ENCODE measurements at regions not wholly inside any gene's neighbourhood (a gene's known extent, or its start where the extent isn't known, plus 50 kb on each side); places are given as distances from the start of the nearest gene placed in this dataset.

GRCh38 chr17:15892244-15892643 is 52.7 kb upstream of the ADORA2B start:
- H3K4me2 ChIP-seq (ENCODE audit: insufficient read depth, low read length, poor library complexity, severe bottlenecking), result no peak overlapping the region
- no peak overlapping the region for H2BK15ac ChIP-seq (ENCODE audit: low read length)
- no peak overlapping the region for H4K8ac ChIP-seq (ENCODE audit: low read depth, low read length)
- no peak overlapping the region for H4K91ac ChIP-seq (ENCODE audit: low read depth, low read length, poor library complexity)
- H3K14ac ChIP-seq (ENCODE audit: low read length), result no peak overlapping the region
- H3K79me1 ChIP-seq (ENCODE audit: low read depth, low read length), result no peaks in the 10 kb centered on the region
- H3K9ac ChIP-seq (ENCODE audit: low read depth, low read length, poor library complexity), result no peak overlapping the region
- no peak overlapping the region for H3K4me3 ChIP-seq (ENCODE audit: low read length in 2 of 2)
- H3K27ac ChIP-seq (replicated peaks; ENCODE audit: low read length), result no peak overlapping the region
- no peak for DNase-seq (ENCODE audit: low spot score)
- no peak overlapping the region for H2BK120ac ChIP-seq (ENCODE audit: low read depth, low read length)
- H3K4me1 ChIP-seq (ENCODE audit: control insufficient read depth in 2 of 2, insufficient read depth in 1 of 2, low read depth in 1 of 2, low read length in 2 of 2), result peaks cover 0 to 2% of the 10 kb centered on the region in 2 donors
- H2AK5ac ChIP-seq (ENCODE audit: low read depth, low read length), result no peak overlapping the region
- H3K4ac ChIP-seq (ENCODE audit: low read length), result no peak overlapping the region
- WGBS, 2 donors (ENCODE audit: extremely low coverage in 2 of 2, insufficient read length in 2 of 2, insufficient replicate concordance in 1 of 2), result no CpG with 5 or more reads among the region's 10 CpGs
- H2BK12ac ChIP-seq (ENCODE audit: low read length), result no peak overlapping the region
- H2BK5ac ChIP-seq (ENCODE audit: low read length), result no peak overlapping the region
- no peak overlapping the region for H3K23ac ChIP-seq (ENCODE audit: low read depth, low read length, poor library complexity)
- H3K9me3 ChIP-seq (replicated peaks in 1 of 2; ENCODE audit: control insufficient read depth in 2 of 2, insufficient read depth in 1 of 2, low read depth in 1 of 2, low read length in 2 of 2), result no peaks in the 10 kb centered on the region
- H3K18ac ChIP-seq (ENCODE audit: low read length), result no peak overlapping the region
- H3K36me3 ChIP-seq (replicated peaks in 1 of 2; ENCODE audit: control insufficient read depth in 2 of 2, insufficient read depth in 2 of 2, low read length in 2 of 2), result no peaks in the 10 kb centered on the region
- peaks cover 0 to 2% (median 2%) of the 10 kb centered on the region in 3 experiments for H3K27me3 ChIP-seq (ENCODE audit: control insufficient read depth in 3 of 3, insufficient read depth in 3 of 3, low read depth in 1 of 3, low read length in 3 of 3)
- no peak overlapping the region for H2AFZ ChIP-seq (ENCODE audit: low read length)

- Histone ChIP-seq H2BK5ac (ENCODE audit: low read length) (no peak overlapping the region), H3K27me3 (ENCODE audit: control insufficient read depth in 3 of 3, insufficient read depth in 3 of 3, low read depth in 1 of 3, low read length in 3 of 3) (peaks cover 0 to 2% (median 2%) of the 10 kb centered on the region in 3 experiments), H2BK12ac (ENCODE audit: low read length) (no peak overlapping the region), H3K18ac (ENCODE audit: low read length) (no peak overlapping the region), H3K4me2 (ENCODE audit: insufficient read depth, low read length, poor library complexity, severe bottlenecking) (no peak overlapping the region), H3K14ac (ENCODE audit: low read length) (no peak overlapping the region), H3K4me3 (ENCODE audit: low read length in 2 of 2) (no peak overlapping the region), H3K23ac (ENCODE audit: low read depth, low read length, poor library complexity) (no peak overlapping the region), H2BK15ac (ENCODE audit: low read length) (no peak overlapping the region), H3K79me1 (ENCODE audit: low read depth, low read length) (no peaks in the 10 kb centered on the region), H2BK120ac (ENCODE audit: low read depth, low read length) (no peak overlapping the region), H3K4ac (ENCODE audit: low read length) (no peak overlapping the region), H3K9me3 (replicated peaks in 1 of 2; ENCODE audit: control insufficient read depth in 2 of 2, insufficient read depth in 1 of 2, low read depth in 1 of 2, low read length in 2 of 2) (no peaks in the 10 kb centered on the region), H3K27ac (replicated peaks; ENCODE audit: low read length) (no peak overlapping the region), H4K91ac (ENCODE audit: low read depth, low read length, poor library complexity) (no peak overlapping the region), H3K4me1 (ENCODE audit: control insufficient read depth in 2 of 2, insufficient read depth in 1 of 2, low read depth in 1 of 2, low read length in 2 of 2) (peaks cover 0 to 2% of the 10 kb centered on the region in 2 donors), H3K9ac (ENCODE audit: low read depth, low read length, poor library complexity) (no peak overlapping the region), H4K8ac (ENCODE audit: low read depth, low read length) (no peak overlapping the region), H2AFZ (ENCODE audit: low read length) (no peak overlapping the region), H3K36me3 (replicated peaks in 1 of 2; ENCODE audit: control insufficient read depth in 2 of 2, insufficient read depth in 2 of 2, low read length in 2 of 2) (no peaks in the 10 kb centered on the region), H2AK5ac (ENCODE audit: low read depth, low read length) (no peak overlapping the region)
- no CpG with 5 or more reads among the region's 9 CpGs for WGBS, 2 donors (ENCODE audit: extremely low coverage in 2 of 2, insufficient read length in 2 of 2, insufficient replicate concordance in 1 of 2)
- DNase-seq (ENCODE audit: low spot score), result no peak
Observed at GRCh38 chr17:15892731-15893657, 51.9 kb upstream of the ADORA2B start.

- H3K4me1 ChIP-seq (ENCODE audit: control insufficient read depth in 2 of 2, insufficient read depth in 1 of 2, low read depth in 1 of 2, low read length in 2 of 2), result peaks cover 0 to 2% of the 10 kb centered on the region in 2 donors
- H2AFZ ChIP-seq (ENCODE audit: low read length), result no peak overlapping the region
- H3K14ac ChIP-seq (ENCODE audit: low read length), result no peak overlapping the region
- WGBS, 2 donors (ENCODE audit: extremely low coverage in 2 of 2, insufficient read length in 2 of 2, insufficient replicate concordance in 1 of 2), result no CpG with 5 or more reads among the region's 2 CpGs
- H2BK15ac ChIP-seq (ENCODE audit: low read length), result no peak overlapping the region
- no peak overlapping the region for H3K4me3 ChIP-seq (ENCODE audit: low read length in 2 of 2)
- H2BK12ac ChIP-seq (ENCODE audit: low read length), result no peak overlapping the region
- H3K9ac ChIP-seq (ENCODE audit: low read depth, low read length, poor library complexity), result no peak overlapping the region
- H3K36me3 ChIP-seq (replicated peaks in 1 of 2; ENCODE audit: control insufficient read depth in 2 of 2, insufficient read depth in 2 of 2, low read length in 2 of 2), result no peaks in the 10 kb centered on the region
- no peak overlapping the region for H2BK5ac ChIP-seq (ENCODE audit: low read length)
- no peaks in the 10 kb centered on the region for H3K9me3 ChIP-seq (replicated peaks in 1 of 2; ENCODE audit: control insufficient read depth in 2 of 2, insufficient read depth in 1 of 2, low read depth in 1 of 2, low read length in 2 of 2)
- no peak overlapping the region for H4K91ac ChIP-seq (ENCODE audit: low read depth, low read length, poor library complexity)
- no peak overlapping the region for H2BK120ac ChIP-seq (ENCODE audit: low read depth, low read length)
- H3K23ac ChIP-seq (ENCODE audit: low read depth, low read length, poor library complexity), result no peak overlapping the region
- no peak for DNase-seq (ENCODE audit: low spot score)
- no peak overlapping the region for H3K4me2 ChIP-seq (ENCODE audit: insufficient read depth, low read length, poor library complexity, severe bottlenecking)
- no peak overlapping the region for H2AK5ac ChIP-seq (ENCODE audit: low read depth, low read length)
- H4K8ac ChIP-seq (ENCODE audit: low read depth, low read length), result no peak overlapping the region
- no peaks in the 10 kb centered on the region for H3K79me1 ChIP-seq (ENCODE audit: low read depth, low read length)
- H3K18ac ChIP-seq (ENCODE audit: low read length), result no peak overlapping the region
- no peak overlapping the region for H3K27ac ChIP-seq (replicated peaks; ENCODE audit: low read length)
- peaks cover 0 to 2% (median 2%) of the 10 kb centered on the region in 3 experiments for H3K27me3 ChIP-seq (ENCODE audit: control insufficient read depth in 3 of 3, insufficient read depth in 3 of 3, low read depth in 1 of 3, low read length in 3 of 3)
- H3K4ac ChIP-seq (ENCODE audit: low read length), result no peak overlapping the region
Observed at GRCh38 chr17:15893658-15894024, 51.3 kb upstream of the ADORA2B start.

- Histone ChIP-seq H3K4me3 (ENCODE audit: low read length in 2 of 2) (no peak overlapping the region), H2AK5ac (ENCODE audit: low read depth, low read length) (no peak overlapping the region), H3K9me3 (replicated peaks in 1 of 2; ENCODE audit: control insufficient read depth in 2 of 2, insufficient read depth in 1 of 2, low read depth in 1 of 2, low read length in 2 of 2) (no peaks in the 10 kb centered on the region), H2BK5ac (ENCODE audit: low read length) (no peak overlapping the region), H3K14ac (ENCODE audit: low read length) (no peak overlapping the region), H2BK12ac (ENCODE audit: low read length) (no peak overlapping the region), H3K36me3 (replicated peaks in 1 of 2; ENCODE audit: control insufficient read depth in 2 of 2, insufficient read depth in 2 of 2, low read length in 2 of 2) (no peaks in the 10 kb centered on the region), H3K27me3 (ENCODE audit: control insufficient read depth in 3 of 3, insufficient read depth in 3 of 3, low read depth in 1 of 3, low read length in 3 of 3) (peaks cover 0 to 2% (median 2%) of the 10 kb centered on the region in 3 experiments), H3K23ac (ENCODE audit: low read depth, low read length, poor library complexity) (no peak overlapping the region), H2AFZ (ENCODE audit: low read length) (no peak overlapping the region), H3K4ac (ENCODE audit: low read length) (no peak overlapping the region), H3K18ac (ENCODE audit: low read length) (no peak overlapping the region), H2BK120ac (ENCODE audit: low read depth, low read length) (no peak overlapping the region), H3K27ac (replicated peaks; ENCODE audit: low read length) (no peak overlapping the region), H3K79me1 (ENCODE audit: low read depth, low read length) (no peaks in the 10 kb centered on the region), H4K8ac (ENCODE audit: low read depth, low read length) (no peak overlapping the region), H3K4me2 (ENCODE audit: insufficient read depth, low read length, poor library complexity, severe bottlenecking) (no peak overlapping the region), H3K4me1 (ENCODE audit: control insufficient read depth in 2 of 2, insufficient read depth in 1 of 2, low read depth in 1 of 2, low read length in 2 of 2) (peaks cover 0 to 2% of the 10 kb centered on the region in 2 donors), H3K9ac (ENCODE audit: low read depth, low read length, poor library complexity) (no peak overlapping the region), H4K91ac (ENCODE audit: low read depth, low read length, poor library complexity) (no peak overlapping the region), H2BK15ac (ENCODE audit: low read length) (no peak overlapping the region)
- DNase-seq (ENCODE audit: low spot score), result no peak
- no CpG with 5 or more reads among the region's 5 CpGs for WGBS, 2 donors (ENCODE audit: extremely low coverage in 2 of 2, insufficient read length in 2 of 2, insufficient replicate concordance in 1 of 2)
Observed at GRCh38 chr17:15894258-15894657, 50.7 kb upstream of the ADORA2B start.

All from neuronal stem cell (in vitro differentiated cells).